Endodermal cell (in vitro differentiated cells): ENCODE measurements at regions not wholly inside any gene's neighbourhood (a gene's known extent, or its start where the extent isn't known, plus 50 kb on each side); places are given as distances from the start of the nearest gene placed in this dataset.
"Not testable (repeated sequence)": the region's sequence is repeated elsewhere in the genome, so short reads cannot be mapped to it uniquely, and the experiment has no call there.

Experiments used
- DNase-seq: peaks from one replicate; pipeline ENCODE4 v3.0.0-alpha.2; 2017
- H3K27ac ChIP-seq: 2 replicates; pipeline ENCODE4 v1.5.1; 2013; ENCODE audit warnings: mild to moderate bottlenecking, low read depth, low read length, moderate library complexity
- H3K27me3 ChIP-seq: 2 replicates; pipeline ENCODE4 v1.6.1; 2013; ENCODE audit warnings: mild to moderate bottlenecking, low read length, moderate library complexity; ENCODE audit not compliant: insufficient read depth, control insufficient read depth, poor library complexity, severe bottlenecking
- H3K36me3 ChIP-seq: 2 replicates; pipeline ENCODE4 v1.7.0; 2013; ENCODE audit warnings: mild to moderate bottlenecking, low read length, moderate library complexity; ENCODE audit not compliant: control insufficient read depth, insufficient read depth
- H3K4me1 ChIP-seq: one replicate; pipeline ENCODE4 v1.7.0; 2013; ENCODE audit warnings: low read length; ENCODE audit not compliant: control insufficient read depth, insufficient read depth
- H3K4me3 ChIP-seq: 2 replicates; pipeline ENCODE4 v1.5.1; 2013; ENCODE audit warnings: mild to moderate bottlenecking, low read length, moderate library complexity
- H3K9ac ChIP-seq: 2 replicates; pipeline ENCODE4 v1.6.1; 2013; ENCODE audit warnings: mild to moderate bottlenecking, low read length, moderate library complexity; ENCODE audit not compliant: poor library complexity, severe bottlenecking; ENCODE audit errors: extremely low read depth
- H3K9me3 ChIP-seq: 2 replicates; pipeline ENCODE4 v1.6.1; 2013; ENCODE audit warnings: mild to moderate bottlenecking, low read length, moderate library complexity; ENCODE audit not compliant: control insufficient read depth
- H3K27ac Mint-ChIP-seq: 2 replicates; pipeline ENCODE4 v1.8.0; 2020; ENCODE audit warnings: mixed read lengths
- H3K27me3 Mint-ChIP-seq: 2 replicates; pipeline ENCODE4 v1.8.0; 2021; ENCODE audit warnings: mild to moderate bottlenecking, mixed read lengths; ENCODE audit not compliant: insufficient read depth
- H3K36me3 Mint-ChIP-seq: 2 replicates; pipeline ENCODE4 v1.8.0; 2020; ENCODE audit warnings: low read depth, mixed read lengths
- H3K4me1 Mint-ChIP-seq: 2 replicates; pipeline ENCODE4 v1.8.0; 2020; ENCODE audit warnings: mixed read lengths
- H3K4me3 Mint-ChIP-seq: 2 replicates; pipeline ENCODE4 v1.8.0; 2020; ENCODE audit warnings: mild to moderate bottlenecking, moderate library complexity, mixed read lengths
- H3K9me3 Mint-ChIP-seq: 2 replicates; pipeline ENCODE4 v1.8.0; 2020; ENCODE audit warnings: mild to moderate bottlenecking, mixed read lengths
- whole genome bisulfite sequencing, 2 experiments: methylation state at CpG; one replicate each; pipeline versions ENCODE4 v1.1.5 to v1.1.7; 2013; ENCODE audit warnings: missing lambda C conversion rate in 2 of 2, mixed read lengths in 1 of 2; ENCODE audit not compliant: insufficient coverage in 1 of 2, insufficient read length in 1 of 2; 5-methylcytosine and 5-hydroxymethylcytosine counted together
- TF ChIP-seq, protein P1 (sequence below): fragments of 200-600 bp; sonication (generic); conservative IDR thresholded peaks from 2 replicates; pipeline ENCODE4 v1.5.0; 2021; ENCODE audit warnings: antibody characterized with exemption, mild to moderate bottlenecking

DNA sequence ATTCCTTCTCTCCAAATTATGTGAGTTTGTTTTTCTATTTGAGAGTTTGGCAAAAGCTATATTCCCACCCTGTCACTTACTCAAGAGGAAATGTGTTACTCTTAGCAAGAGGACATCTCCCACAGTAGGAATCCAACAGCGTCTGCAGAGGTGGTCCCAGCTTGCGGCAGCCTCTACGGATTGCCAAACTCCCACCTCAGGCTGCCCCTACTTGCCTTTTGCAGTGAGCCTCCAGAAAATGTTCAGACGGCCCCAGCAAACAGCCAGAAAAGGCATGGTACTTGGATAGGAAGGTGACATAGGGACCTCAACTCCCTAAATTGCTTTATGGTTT is 158.4 kb downstream of the SUCLG1 start:
- no peaks in the 10 kb centered on the region for H3K27me3 Mint-ChIP-seq
- no peak overlapping the region for H3K9ac ChIP-seq
- no peaks in the 10 kb centered on the region for H3K36me3 ChIP-seq
- DNase-seq: no peak
- no peaks in the 10 kb centered on the region for H3K27me3 ChIP-seq
- peaks cover 13% of the 10 kb centered on the region for H3K9me3 Mint-ChIP-seq
- no peak overlapping the region for H3K4me3 ChIP-seq
- H3K4me1 ChIP-seq: no peaks in the 10 kb centered on the region
- H3K4me3 Mint-ChIP-seq: no peak overlapping the region
- no peak overlapping the region for H3K27ac ChIP-seq
- H3K36me3 Mint-ChIP-seq: peaks cover 4% of the 10 kb centered on the region
- peaks cover 8% of the 10 kb centered on the region for H3K9me3 ChIP-seq
- TF ChIP-seq, protein P1, sequence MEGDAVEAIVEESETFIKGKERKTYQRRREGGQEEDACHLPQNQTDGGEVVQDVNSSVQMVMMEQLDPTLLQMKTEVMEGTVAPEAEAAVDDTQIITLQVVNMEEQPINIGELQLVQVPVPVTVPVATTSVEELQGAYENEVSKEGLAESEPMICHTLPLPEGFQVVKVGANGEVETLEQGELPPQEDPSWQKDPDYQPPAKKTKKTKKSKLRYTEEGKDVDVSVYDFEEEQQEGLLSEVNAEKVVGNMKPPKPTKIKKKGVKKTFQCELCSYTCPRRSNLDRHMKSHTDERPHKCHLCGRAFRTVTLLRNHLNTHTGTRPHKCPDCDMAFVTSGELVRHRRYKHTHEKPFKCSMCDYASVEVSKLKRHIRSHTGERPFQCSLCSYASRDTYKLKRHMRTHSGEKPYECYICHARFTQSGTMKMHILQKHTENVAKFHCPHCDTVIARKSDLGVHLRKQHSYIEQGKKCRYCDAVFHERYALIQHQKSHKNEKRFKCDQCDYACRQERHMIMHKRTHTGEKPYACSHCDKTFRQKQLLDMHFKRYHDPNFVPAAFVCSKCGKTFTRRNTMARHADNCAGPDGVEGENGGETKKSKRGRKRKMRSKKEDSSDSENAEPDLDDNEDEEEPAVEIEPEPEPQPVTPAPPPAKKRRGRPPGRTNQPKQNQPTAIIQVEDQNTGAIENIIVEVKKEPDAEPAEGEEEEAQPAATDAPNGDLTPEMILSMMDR: no peak
- H3K4me1 Mint-ChIP-seq: no peaks in the 10 kb centered on the region
- WGBS, 2 experiments: 86 to 88% methylated on average over 1 to 4 of the region's 4 CpGs
- H3K27ac Mint-ChIP-seq: no peak overlapping the region

GRCh38 chr2:84300001-84300695 is 158.9 kb downstream of the SUCLG1 start:
- WGBS, 2 experiments: 94 to 95% methylated on average over 3 to 7 of the region's 8 CpGs
- H3K36me3 ChIP-seq: not testable (repeated sequence)

DNA sequence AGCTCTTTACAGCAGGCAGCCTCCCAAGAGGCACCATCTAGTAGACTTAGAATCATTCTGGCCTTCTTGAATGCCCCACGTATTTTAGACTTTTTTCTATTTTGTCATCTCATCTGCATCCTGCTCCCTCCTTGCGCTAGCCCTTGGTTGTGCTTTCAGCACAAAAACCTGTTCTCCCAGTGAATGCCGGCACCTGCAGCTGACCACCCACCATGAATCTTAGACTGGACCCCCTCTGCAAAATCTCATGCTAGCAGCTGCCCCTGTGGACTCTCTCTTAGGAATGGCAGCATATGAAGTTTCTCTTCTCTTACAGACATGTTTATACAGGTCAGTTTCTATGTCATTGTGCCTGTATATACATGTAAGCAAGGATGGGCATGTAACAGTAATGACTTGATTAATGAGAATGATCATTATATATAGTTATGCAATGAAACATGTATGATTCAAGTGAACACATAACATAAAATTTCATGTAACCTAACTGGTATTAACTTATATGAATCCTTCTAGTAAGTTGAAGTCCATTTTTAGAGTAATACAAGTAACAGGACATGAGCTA is 159.8 kb downstream of the SUCLG1 start:
- H3K27ac Mint-ChIP-seq: no peak overlapping the region
- no peak overlapping the region for H3K4me3 ChIP-seq
- no peak overlapping the region for H3K4me3 Mint-ChIP-seq
- H3K27me3 Mint-ChIP-seq: no peaks in the 10 kb centered on the region
- H3K4me1 Mint-ChIP-seq: no peaks in the 10 kb centered on the region
- no peaks in the 10 kb centered on the region for H3K36me3 Mint-ChIP-seq
- H3K9me3 ChIP-seq: no peaks in the 10 kb centered on the region
- no peaks in the 10 kb centered on the region for H3K27me3 ChIP-seq
- H3K9ac ChIP-seq: no peak overlapping the region
- 80 to 93% methylated on average over 3 of the region's 3 CpGs for WGBS, 2 experiments
- DNase-seq: no peak
- no peaks in the 10 kb centered on the region for H3K9me3 Mint-ChIP-seq
- H3K36me3 ChIP-seq: no peaks in the 10 kb centered on the region
- TF ChIP-seq, protein P1: no peak
- no peak overlapping the region for H3K27ac ChIP-seq
- no peaks in the 10 kb centered on the region for H3K4me1 ChIP-seq

More at GRCh38 chr2:84300001-84300695, 158.9 kb downstream of the SUCLG1 start:
- H3K27me3 Mint-ChIP-seq, H3K9me3 ChIP-seq, DNase-seq, H3K4me1 ChIP-seq, H3K27ac Mint-ChIP-seq, H3K4me3 Mint-ChIP-seq, H3K4me3 ChIP-seq, H3K36me3 Mint-ChIP-seq, H3K9me3 Mint-ChIP-seq, H3K4me1 Mint-ChIP-seq, H3K27me3 ChIP-seq, H3K9ac ChIP-seq, H3K27ac ChIP-seq: not testable (repeated sequence)
